NCI-H2227 (cell line): ENCODE measurements at regions not wholly inside any gene's neighbourhood (a gene's known extent, or its start where the extent isn't known, plus 50 kb on each side); places are given as distances from the start of the nearest gene placed in this dataset.
"Not testable (repeated sequence)": the region's sequence is repeated elsewhere in the genome, so short reads cannot be mapped to it uniquely, and the experiment has no call there.

Experiments
- DNase-seq: peaks from one replicate; lab custom pipeline; 2025; ENCODE audit not compliant: unreplicated experiment; lab: John Stamatoyannopoulos, UW

- DNase-seq, result no peak
Observed at GRCh38 chr14:62470935-62471334, 574.3 kb downstream of the KCNH5 start.

GRCh38 chr14:62491146-62491545 lies 554.1 kb downstream of the KCNH5 start:
- no peak for DNase-seq

GRCh38 chr14:62497708-62498107 lies 547.5 kb downstream of the KCNH5 start:
- no peak for DNase-seq

GRCh38 chr14:62501021-62501750 lies 544.1 kb downstream of the KCNH5 start:
- DNase-seq, result no peak

- DNase-seq, result no peak
Observed at GRCh38 chr14:62505045-62505444, 540.2 kb downstream of the KCNH5 start.

- DNase-seq, result not testable (repeated sequence)
Observed at GRCh38 chr14:62521309-62521708, 523.9 kb downstream of the KCNH5 start.

GRCh38 chr14:62528296-62528695 lies 517.0 kb downstream of the KCNH5 start:
- no peak for DNase-seq

GRCh38 chr14:62532181-62532580 lies 513.1 kb downstream of the KCNH5 start:
- no peak for DNase-seq

- no peak for DNase-seq
Observed at GRCh38 chr14:62546862-62547474, 498.3 kb downstream of the KCNH5 start.

GRCh38 chr14:62557416-62557815 lies 487.8 kb downstream of the KCNH5 start:
- DNase-seq, result no peak

- no peak for DNase-seq
Observed at GRCh38 chr14:62558451-62558850, 486.8 kb downstream of the KCNH5 start.

- DNase-seq, result no peak
Observed at GRCh38 chr14:62585247-62585646, 460.0 kb downstream of the KCNH5 start.

GRCh38 chr14:62592877-62593276 lies 452.4 kb downstream of the KCNH5 start:
- no peak for DNase-seq

- no peak for DNase-seq
Observed at GRCh38 chr14:62597143-62597542, 448.1 kb downstream of the KCNH5 start.

GRCh38 chr14:62599616-62600385 lies 445.5 kb downstream of the KCNH5 start:
- no peak for DNase-seq

GRCh38 chr14:62602712-62603111 lies 442.5 kb downstream of the KCNH5 start:
- DNase-seq, result no peak

- no peak for DNase-seq
Observed at GRCh38 chr14:62604524-62604923, 440.7 kb downstream of the KCNH5 start.

GRCh38 chr14:62614122-62614521 lies 431.1 kb downstream of the KCNH5 start:
- DNase-seq, result no peak

- DNase-seq, result no peak
Observed at GRCh38 chr14:62616668-62617067, 428.6 kb downstream of the KCNH5 start.

GRCh38 chr14:62626416-62626815 lies 418.8 kb downstream of the KCNH5 start:
- no peak for DNase-seq

GRCh38 chr14:62629176-62629725 lies 416.0 kb downstream of the KCNH5 start:
- DNase-seq, result no peak

GRCh38 chr14:62631176-62631575 lies 414.1 kb downstream of the KCNH5 start:
- DNase-seq, result no peak
